Muscle of arm (tissue), 1 donor: ENCODE measurements at regions not wholly inside any gene's neighbourhood (a gene's known extent, or its start where the extent isn't known, plus 50 kb on each side); places are given as distances from the start of the nearest gene placed in this dataset.

Experiments
- DNase-seq: peaks from one replicate; pipeline ENCODE4 v3.0.0-alpha.2; 2013

DNA sequence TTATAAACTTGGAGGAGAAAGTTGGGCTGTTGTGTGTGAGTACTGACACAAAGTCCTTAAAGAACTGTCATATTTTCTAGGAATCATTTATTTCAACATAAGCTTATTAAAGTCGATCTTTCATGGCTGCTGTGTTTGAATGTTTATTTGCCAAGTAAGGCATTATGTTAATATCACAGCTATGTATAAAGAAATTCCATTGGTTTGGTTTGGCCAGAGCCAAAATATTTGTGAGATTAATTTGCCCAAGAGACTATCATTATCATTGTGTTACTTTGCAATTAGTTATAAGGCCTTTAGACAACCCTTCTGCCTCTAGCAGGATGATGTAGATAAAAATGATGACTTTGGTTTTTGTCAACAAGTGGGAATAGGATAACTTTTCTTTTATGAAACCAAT is 240.6 kb upstream of the NT5C1B start:
- DNase-seq, result no peak

DNA sequence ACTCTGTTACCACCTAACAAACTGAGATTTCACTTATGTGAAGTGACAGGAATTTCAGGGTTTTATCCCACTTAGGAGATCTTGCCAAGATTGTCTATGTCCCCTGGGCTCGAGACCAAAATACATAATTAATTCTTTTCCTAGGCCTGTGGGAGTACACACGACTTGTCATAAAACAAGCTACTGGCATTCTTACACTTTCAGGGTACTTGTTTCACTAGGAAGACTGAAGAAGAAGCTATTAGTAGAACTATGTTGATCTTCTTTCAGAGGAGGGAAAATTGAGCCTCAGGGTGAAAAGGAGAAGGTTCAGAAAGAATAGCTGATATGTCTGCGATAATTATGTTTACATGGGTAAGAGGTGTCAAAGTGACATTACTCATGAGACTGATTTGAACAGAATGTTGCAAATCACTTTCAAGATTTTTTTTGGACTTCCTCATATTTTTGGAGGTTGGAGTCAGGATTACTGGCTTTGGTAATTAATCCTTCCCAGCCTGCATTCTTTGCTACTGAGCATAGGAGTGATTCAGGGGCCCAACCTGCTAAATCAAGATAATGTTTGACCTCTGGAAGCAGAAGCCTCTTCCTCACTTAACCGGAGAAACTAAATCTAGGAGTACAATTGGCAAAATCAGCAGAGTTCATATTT is 240.0 kb upstream of the NT5C1B start:
- DNase-seq, result no peak

DNA sequence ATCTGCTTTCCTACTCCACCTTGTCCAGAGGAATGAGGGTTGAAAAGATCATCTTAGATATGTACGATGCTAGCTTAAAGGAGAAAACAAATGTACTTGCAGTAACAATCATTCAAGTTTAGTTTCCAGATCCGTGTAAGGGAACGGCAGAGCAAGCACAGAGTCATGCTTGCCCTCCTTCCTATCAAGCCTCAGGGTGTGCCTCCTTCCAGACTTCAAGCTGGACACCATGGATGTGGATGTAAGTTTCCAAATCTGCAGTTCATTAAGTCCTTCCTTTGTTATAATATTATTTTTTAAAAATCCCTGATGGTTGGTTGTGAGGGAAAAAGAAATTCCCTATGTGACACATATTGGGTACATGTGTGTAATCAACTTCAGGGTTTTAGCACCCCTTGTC is 238.9 kb upstream of the NT5C1B start:
- no peak for DNase-seq

DNA sequence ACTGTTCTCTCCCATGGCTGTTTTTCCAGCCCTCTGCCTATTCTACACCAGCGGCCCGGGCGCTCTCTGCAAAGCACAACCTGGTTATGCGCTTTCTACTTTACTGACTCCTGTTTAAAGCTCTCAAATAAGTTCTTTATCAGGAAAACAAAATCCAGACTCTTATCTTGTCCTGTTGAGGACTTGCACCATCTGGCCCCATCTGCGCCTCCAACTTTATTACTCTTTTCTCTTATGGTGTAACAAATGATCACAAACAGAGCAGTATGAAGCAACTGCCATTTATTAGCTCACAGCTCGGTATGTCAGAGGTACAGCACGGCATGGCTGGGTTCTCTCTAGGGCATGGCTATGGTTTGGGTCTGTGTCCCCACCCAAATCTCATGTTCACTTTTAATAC is 236.5 kb upstream of the NT5C1B start:
- no peak for DNase-seq

DNA sequence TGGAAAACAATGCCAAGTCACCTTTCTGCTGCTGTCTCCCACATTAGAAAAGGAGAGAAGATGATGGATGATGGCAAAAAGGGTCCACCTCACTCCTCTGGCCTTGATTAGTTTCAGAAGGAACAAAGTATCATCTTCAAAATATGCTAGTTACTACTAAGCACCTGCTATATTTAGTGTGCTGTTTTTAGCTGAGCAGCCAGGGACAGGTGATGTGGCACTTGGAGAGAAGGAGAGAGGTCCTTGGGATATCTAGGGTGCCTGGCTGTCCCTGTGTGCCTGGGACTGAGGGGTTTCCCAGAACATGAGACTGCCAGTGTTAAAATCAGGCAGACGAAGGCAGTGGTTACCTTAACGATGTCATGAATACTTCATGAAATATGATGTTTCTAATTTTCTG is 235.5 kb upstream of the NT5C1B start:
- no peak for DNase-seq

DNA sequence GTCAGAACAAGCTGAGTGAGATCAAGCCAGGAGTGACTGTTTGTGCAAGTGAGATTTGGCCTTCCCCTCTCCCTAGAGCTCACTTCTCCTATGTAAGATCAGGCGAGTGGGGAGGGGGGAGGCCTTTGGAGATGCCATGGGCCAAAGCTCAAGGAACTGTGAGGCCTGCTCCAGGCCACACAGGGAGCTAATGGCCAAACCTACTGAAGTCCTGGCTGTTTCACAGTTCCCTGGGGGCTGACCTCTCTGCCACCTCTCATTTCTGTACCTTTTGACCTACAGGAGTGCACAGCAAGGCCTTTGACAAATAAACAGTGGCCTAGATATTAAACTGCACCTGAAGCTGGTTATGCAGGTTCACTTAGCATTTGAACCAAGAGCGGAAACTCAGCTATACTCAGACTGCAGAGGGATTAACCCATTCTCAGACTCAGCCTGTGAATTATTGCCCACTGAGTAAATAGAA is 235.0 kb upstream of the NT5C1B start:
- no peak for DNase-seq

DNA sequence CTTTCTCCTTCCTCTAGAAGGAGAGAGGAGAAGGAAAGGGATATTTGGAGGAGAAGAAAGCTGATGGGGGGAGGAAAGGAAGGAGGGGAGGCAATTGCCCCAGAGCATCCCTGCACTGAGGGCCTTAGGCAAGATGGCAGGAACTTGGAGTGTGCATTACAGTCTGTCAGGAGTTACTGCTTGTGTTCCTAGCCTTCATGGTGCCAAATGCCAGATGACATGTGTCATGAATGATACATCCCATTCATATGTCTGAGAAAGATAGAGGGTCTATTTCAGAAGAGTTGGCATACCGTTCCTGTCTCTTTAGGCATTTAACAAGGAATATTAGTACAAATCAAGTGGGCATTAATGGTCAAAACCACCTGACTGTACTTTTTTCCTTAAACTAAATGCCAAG is 232.1 kb upstream of the NT5C1B start:
- no peak for DNase-seq

DNA sequence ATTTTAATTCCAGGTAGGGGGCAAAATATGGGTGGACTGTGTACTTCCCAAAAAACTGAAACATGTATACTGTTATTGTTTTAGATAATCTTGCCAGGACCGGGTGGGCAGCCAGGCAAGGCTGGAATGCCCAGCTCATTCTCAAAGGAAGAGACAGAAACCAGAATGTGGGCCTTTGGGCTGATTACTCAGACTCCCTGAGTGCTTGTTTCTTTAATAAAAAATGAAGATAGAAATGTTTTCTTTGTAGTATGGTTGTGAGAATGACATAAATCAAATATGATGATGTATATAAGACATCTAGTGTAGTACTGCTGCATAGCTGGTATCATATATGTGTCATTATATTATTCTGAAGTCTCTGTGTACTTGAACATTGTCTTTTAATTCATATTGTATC is 231.6 kb upstream of the NT5C1B start:
- DNase-seq, result no peak

DNA sequence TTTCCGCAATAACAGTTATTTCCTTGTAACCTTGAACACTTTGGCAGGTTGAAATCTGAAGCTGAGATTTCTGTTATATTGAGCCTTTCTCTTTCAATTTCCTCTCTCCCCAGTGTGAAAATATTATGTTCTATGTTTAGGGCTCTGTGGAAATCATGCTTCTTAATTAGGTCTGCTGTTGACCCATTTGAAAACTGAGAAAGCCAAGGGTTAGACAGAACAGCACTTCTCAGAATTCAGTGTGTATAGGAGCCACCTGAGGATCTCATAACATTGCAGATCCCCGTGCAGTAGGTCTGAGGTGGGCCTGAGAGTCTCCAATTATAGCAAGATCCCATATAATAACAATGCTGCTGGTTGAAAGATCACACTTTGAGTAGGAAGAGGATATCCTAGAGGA is 230.2 kb upstream of the NT5C1B start:
- DNase-seq, result no peak

DNA sequence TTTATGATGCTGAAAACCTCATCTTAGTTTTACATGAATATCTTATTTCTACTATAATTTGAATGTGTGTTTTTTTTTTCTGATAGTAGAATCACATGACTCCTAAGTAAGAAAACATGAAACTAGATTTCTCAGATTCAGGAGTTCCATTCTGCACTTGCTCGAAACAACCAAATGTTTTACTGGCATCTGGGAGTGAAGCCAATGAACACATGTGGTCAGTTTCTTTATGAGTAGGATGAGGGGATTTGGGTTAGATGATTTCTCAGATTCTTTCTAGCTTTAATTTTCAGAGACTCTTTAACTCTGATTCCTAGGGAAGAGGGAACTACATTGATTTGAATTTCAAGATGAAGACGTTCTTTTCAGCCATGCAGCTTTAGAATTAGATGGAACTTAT is 225.0 kb upstream of the NT5C1B start:
- DNase-seq, result no peak

DNA sequence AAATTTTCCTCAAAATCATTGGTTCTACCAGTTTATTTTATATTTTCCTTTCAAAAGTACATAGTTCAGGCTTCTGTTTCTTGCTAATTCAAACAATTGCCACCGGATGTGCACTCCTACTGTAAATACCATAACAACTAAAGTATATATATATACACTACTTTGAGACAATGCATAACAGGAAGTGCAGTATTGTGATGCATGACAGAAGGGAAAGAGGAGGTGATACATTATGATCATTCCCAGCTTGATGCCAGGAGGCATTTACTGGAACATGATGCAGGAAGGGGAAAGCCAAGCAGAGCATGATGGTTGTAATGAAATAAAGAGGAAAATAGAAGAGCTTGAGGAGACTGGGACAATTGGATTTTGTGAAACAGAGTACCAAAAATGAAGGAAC is 215.2 kb upstream of the NT5C1B start:
- DNase-seq, result no peak

DNA sequence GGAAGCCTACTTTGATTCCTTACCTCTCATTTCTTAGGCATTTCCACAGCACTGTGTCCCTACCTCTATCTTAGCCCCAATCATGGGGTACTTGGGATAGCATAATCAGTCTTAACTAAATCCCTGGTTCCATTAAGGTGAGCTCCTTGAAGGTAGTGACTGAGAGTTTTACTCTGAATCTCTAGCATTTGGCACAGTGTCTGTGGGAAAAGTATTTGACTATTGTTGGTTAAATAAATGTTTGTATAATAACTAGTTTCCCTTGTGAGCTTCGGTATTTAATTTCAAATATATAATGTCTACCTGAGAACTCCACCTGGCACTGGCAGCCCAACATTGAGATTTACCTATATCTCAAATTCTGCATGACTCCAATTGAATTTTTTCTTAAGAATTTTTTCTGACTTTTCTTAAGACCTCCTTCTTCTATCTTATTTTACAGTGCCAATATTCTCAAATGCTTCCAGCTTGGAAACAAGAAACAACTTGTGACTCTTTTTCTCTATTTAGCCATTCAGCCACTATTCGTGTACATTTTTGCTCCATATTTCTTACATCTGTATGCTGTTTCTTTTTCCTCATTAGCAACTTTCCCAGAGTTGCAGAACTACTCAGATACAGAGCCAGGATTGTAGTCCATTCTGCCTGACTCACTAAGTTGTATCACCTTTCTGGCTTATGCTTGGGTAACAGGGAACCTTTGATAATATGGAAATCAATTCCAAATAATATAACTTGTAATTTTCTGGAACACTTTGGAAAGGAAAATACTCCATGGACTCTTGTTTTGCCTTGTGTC is 214.0 kb upstream of the NT5C1B start:
- no peak for DNase-seq

DNA sequence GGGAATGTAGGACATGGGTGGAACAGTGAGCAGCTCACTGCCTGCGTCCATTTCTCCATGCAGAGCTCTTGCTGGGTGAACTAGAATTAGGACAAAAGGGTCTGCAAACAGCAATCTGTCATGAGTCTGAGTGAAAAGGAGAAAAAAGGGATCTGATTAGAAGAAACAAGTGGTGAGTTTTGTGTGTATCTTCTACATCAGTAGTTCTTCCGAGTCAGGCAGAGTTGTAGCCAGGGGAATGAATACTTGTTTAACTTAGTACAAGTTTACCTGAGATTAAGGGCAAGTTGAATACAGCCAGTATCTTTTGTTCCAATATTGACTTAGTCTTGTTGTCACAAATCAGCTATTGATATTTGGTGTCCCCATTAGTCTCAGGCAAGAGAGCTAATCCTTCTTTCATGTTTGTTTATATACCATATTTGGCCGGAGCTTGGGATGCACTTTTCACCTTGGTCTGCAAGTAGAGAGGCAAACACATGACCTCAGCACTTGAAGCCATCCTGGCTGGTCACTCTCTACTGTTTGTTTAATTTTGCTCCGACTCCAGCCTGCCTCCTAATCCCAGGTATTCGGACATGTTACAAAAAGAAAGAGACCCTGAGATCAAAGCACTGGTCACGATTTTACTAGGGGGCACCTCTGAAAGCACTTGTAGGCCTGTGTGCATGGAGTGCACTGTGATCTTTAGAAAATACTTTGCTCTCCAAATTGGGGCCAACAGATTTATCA is 211.0 kb upstream of the NT5C1B start:
- no peak for DNase-seq

DNA sequence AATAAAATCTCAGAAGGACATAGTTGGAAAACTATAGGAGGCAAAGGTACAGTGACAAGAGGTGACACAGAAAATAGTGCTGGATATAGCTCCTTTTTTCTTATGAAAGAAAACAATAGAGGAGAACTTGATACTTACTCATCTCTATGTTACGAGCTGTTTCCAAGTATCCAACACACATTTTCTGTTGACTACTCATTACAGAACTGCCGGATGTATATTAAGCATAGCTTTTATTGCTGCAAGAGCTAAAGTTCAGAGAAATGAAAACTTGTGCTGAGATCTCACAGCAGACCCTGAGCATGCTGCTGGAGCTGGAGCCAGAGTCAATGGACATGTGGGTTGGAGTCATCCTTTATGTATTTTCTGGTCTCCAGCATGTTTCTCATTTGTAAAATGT is 210.0 kb upstream of the NT5C1B start:
- no peak for DNase-seq

DNA sequence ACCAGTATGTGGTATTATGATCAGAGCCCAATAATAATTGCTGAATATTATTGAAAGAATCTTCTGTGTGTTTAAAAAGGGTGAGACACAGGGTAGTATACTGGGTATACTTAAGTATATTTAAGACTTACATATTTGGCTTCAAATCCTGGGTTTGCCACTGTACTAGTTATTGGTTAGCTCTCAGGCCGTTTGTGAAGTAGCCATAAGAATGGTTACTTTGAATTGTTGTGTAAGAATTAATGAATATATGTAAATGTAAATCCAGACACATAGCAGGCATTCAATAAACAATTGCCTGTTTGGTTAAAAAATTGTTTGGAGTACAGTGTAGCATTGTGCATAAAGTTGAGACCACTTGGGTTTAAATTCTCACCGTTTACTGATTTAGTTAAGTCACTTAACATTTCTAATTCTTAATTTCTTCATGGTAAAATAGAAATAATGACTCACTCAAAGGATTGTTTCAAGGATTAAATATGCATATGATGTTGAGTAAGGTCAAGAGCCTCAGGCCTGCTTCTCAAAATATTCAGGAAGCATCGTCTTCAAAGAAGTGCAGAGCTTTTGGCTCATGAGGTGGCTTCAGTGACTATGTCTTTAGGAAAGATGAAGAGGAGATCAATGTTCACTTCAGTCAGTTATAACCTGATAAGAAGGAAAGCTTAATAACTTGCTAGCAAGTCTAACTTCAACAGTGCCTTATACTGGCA is 207.9 kb upstream of the NT5C1B start:
- no peak for DNase-seq

DNA sequence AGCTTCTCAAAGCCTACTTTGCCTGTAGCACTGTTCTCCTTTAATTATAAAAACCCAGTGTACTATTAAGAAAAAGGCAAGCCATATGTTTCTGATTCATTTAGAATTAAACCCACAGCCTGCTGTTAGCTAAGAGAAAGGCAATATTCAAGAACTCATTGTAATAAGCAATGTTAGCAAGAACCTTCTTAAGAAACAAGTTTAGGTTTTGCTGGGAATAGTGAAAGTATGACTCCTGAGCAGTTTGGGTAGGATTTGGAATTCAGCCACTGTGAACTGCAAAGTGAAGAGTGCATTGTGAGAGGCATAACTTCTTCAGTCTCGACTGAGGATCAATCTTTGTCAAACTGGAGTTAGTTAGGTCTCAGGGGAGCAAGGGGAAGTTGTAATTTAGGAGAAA is 206.5 kb upstream of the NT5C1B start:
- no peak for DNase-seq

DNA sequence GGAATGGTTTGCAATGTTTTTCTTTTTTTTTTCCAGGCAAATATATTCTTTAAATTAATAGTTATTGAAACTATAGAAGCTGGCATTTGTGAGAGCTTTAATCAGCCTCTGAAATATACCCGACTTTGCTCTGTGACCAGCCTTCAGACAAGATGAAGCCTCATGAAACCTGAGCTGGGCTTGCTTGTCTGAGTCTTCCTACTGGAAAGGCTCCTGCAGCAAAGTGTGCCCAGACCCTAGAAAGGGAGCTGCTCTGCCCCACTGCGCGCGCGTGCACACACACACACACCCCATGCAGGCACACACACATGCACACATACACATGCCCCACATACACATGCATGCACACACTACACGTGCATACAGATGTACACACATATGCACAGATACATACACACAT is 203.3 kb upstream of the NT5C1B start:
- DNase-seq, result no peak

DNA sequence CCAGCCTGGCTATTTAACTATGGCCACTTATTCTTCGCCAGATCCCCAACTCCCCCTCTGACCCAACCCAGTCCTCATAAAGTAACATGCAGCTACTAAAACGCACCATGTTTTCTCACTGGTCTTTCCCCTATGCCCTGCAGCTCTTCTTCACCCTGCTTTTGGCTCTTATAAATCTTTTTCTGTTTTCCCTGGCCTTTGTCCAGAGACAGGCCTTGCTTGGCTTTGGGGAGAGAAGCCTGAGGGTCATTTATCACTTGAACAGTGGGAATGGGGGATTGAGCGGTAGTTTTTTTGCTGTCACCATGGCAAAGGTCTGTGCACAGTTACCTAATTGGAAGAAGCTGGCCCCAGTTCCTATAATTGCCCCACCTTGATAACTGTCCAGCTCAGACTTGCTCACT is 202.9 kb upstream of the NT5C1B start:
- no peak for DNase-seq

DNA sequence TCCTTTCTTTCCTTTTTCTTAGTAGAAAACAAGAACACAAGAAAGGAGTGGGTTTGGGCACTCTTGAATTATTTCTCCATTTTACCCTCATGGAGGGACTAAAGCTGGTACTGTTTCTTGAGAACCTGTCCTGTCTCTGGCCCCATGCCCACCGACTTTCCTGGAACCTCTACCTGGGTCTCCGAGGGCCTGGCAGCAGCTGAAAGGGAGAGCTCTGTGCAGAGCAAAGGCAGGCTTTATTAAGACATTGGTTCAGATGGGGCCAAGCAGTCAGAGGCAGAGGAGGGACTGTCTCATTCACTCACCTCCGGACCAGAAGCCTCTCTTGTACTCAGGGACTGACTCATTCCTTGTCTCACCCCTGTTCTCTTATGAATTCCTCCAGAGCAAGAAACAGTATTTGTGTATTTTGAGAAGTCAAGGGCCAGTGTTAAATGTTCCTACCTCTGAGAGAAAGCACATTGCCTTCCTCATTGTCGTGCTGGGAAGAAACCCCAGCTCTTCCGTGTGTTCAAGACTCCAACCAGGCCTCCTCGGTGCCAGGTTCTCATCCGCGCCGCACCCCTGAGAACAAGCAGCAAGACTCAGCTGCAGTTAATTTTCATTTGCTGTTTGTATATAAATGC is 201.9 kb upstream of the NT5C1B start:
- DNase-seq, result no peak

DNA sequence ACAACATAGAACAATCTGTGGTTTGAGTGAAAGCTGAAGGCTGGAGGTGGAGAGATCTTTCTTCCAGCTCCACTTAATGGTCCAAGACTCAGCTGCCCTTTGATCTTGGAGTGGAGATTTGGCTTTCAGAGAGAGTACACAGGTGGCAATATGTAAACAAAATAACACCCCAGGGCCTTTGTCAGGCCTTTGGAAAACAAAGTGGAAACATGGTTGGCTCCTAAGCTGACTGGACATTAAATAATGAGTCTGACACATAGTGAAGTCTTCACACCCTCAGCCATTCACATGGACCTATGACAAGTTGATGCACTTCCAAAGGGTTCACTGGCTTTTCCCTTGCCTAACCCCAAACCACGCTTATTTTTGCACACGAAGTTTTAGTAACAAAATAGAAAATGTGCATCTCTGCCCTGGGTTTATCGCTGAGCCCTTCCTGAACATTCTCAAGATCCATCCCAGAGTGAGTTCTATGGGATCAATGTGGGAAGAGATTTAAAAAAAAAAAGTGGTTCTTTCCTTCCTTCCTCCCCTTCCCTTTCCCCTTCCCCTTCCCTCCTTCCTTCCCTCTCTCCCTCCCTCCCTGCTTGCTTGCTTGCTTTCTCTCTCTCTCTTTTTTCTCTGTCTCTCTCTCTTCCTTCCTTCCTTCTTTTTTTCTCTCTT is 201.3 kb upstream of the NT5C1B start:
- no peak for DNase-seq

DNA sequence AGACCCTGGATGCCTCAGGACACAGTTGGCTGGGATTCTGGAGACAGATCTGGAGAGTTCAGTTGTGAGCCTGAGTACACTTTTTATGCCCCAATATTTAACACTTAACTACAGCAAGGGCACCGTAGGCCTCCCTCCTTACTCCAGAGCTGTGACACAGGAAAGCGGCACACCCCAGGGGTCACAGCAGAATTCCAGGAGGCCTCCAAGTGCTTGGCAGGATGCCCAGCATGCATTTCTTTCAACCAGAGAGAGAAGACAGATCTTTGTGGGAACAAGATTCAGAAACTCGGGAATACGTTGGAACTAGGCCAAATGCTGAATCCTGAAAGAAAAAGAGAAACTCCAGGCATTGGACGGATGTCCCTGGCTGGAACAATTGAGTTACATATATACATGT is 199.2 kb upstream of the NT5C1B start:
- DNase-seq, result no peak
